ENCODE measurements at regions not wholly inside any gene's neighbourhood (a gene's known extent, or its start where the extent isn't known, plus 50 kb on each side); places are given as distances from the start of the nearest gene placed in this dataset.

DNA sequence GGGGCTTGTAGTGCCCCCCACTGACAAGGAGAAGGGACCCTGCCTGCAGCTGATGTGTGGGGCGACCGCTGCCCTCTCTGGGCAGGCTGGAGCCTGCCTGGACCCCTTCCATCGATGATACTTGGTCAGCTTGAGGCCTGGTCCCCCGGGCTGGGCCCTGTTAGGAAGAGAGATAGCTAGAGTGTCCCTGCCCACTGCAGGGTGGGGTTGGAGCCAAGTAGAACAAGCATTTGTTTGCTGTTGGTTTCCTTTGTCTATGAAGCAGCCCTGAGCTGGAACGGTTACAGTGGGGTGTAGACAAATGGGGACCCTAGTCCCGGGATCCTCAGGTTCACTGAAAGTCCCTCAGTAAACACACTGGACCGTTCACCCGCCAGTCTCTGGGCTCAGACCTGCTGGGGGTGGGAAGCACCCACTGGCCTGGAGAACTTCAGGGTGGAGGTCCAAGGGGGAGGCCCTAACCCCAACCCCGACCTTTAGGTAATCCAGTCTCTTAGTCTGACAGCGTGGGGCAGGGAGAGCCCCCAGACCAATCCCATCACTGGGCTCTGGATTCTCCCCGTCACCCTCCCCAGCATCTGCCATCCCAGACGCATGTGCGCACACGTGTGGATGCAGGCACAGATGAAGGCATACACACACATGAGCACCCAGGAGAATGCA, 204.8 kb upstream of the ZNF536 start:
- Histone ChIP-seq H3K36me3 (ENCODE audit: control insufficient read depth in 2 of 2, insufficient read depth in 2 of 2, low read length in 1 of 2) (no peaks in the 10 kb centered on the region), H3K9ac (ENCODE audit: control insufficient read depth, insufficient read depth, low read length) (no peak overlapping the region), H3K4me2 (ENCODE audit: control insufficient read depth, insufficient read depth) (no peak overlapping the region), H3K9me3 (replicated peaks; ENCODE audit: control insufficient read depth, insufficient read depth, low read length) (no peaks in the 10 kb centered on the region), H2AFZ (ENCODE audit: control insufficient read depth, low read depth, low read length) (no peak overlapping the region), H3K27ac (ENCODE audit: control insufficient read depth, insufficient read depth) (no peak overlapping the region), H3K4me1 (ENCODE audit: control insufficient read depth, insufficient read depth, low read length) (no peaks in the 10 kb centered on the region), H3K27me3 (replicated peaks in 1 of 2; ENCODE audit: control insufficient read depth in 2 of 2, insufficient read depth in 2 of 2, low read length in 1 of 2) (no peaks in the 10 kb centered on the region), H4K20me1 (ENCODE audit: control insufficient read depth, insufficient read depth) (no peaks in the 10 kb centered on the region), H3K4me3 (no peak overlapping the region), H3K79me2 (ENCODE audit: control insufficient read depth, insufficient read depth, low read length) (no peaks in the 10 kb centered on the region)
- 24% methylated on average over 14 of the region's 14 CpGs for WGBS (ENCODE audit: insufficient coverage, insufficient replicate concordance, low lambda C conversion rate, missing lambda C conversion rate)
- DNase-seq (ENCODE audit: low read depth, low spot score) (no peak), FAIRE-seq (no peak), ATAC-seq (no peak)
- ChIA-PET CTCF (no interaction called here), RAD21 (ENCODE audit: unreplicated experiment) (no interaction called here), POLR2A (no interaction called here), SMC1A (ENCODE audit: uncharacterized antibody, unreplicated experiment) (no interaction called here)
- BruUV-seq (replicated peaks), result no TSS peak
- TF ChIP-seq, protein P1, sequence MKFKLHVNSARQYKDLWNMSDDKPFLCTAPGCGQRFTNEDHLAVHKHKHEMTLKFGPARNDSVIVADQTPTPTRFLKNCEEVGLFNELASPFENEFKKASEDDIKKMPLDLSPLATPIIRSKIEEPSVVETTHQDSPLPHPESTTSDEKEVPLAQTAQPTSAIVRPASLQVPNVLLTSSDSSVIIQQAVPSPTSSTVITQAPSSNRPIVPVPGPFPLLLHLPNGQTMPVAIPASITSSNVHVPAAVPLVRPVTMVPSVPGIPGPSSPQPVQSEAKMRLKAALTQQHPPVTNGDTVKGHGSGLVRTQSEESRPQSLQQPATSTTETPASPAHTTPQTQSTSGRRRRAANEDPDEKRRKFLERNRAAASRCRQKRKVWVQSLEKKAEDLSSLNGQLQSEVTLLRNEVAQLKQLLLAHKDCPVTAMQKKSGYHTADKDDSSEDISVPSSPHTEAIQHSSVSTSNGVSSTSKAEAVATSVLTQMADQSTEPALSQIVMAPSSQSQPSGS (IDR thresholded peaks at IDR 0.05; ENCODE audit: low read length), result no peak
- TF ChIP-seq NR2C2 (IDR thresholded peaks at IDR 0.05; ENCODE audit: borderline replicate concordance, control insufficient read depth, insufficient read length, low read depth), result no peak
- TF ChIP-seq, protein P2, sequence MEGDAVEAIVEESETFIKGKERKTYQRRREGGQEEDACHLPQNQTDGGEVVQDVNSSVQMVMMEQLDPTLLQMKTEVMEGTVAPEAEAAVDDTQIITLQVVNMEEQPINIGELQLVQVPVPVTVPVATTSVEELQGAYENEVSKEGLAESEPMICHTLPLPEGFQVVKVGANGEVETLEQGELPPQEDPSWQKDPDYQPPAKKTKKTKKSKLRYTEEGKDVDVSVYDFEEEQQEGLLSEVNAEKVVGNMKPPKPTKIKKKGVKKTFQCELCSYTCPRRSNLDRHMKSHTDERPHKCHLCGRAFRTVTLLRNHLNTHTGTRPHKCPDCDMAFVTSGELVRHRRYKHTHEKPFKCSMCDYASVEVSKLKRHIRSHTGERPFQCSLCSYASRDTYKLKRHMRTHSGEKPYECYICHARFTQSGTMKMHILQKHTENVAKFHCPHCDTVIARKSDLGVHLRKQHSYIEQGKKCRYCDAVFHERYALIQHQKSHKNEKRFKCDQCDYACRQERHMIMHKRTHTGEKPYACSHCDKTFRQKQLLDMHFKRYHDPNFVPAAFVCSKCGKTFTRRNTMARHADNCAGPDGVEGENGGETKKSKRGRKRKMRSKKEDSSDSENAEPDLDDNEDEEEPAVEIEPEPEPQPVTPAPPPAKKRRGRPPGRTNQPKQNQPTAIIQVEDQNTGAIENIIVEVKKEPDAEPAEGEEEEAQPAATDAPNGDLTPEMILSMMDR (IDR thresholded peaks at IDR 0.05 in 2 of 3, conservative IDR thresholded peaks at IDR 0.05 in 1 of 3; ENCODE audit: control insufficient read depth in 2 of 3, extremely low read depth in 1 of 3, insufficient read depth in 1 of 3, low read depth in 3 of 3, low read length in 3 of 3), result no peak
- TF ChIP-seq, protein P3, sequence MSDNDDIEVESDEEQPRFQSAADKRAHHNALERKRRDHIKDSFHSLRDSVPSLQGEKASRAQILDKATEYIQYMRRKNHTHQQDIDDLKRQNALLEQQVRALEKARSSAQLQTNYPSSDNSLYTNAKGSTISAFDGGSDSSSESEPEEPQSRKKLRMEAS (IDR thresholded peaks at IDR 0.05; ENCODE audit: low read depth, low read length), result no peak
- TF ChIP-seq, protein P4, sequence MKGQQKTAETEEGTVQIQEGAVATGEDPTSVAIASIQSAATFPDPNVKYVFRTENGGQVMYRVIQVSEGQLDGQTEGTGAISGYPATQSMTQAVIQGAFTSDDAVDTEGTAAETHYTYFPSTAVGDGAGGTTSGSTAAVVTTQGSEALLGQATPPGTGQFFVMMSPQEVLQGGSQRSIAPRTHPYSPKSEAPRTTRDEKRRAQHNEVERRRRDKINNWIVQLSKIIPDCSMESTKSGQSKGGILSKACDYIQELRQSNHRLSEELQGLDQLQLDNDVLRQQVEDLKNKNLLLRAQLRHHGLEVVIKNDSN (IDR thresholded peaks at IDR 0.05; ENCODE audit: borderline replicate concordance, extremely low read length, insufficient read depth, low read depth, low read length), result no peak
- no peak for TF ChIP-seq HCFC1 (IDR thresholded peaks at IDR 0.05; ENCODE audit: low read length)
- TF ChIP-seq YBX1 (IDR thresholded peaks at IDR 0.05), result no peak
- TF ChIP-seq CREB1 (IDR thresholded peaks at IDR 0.05; ENCODE audit: low read depth), result no peak
- in situ Hi-C loops (cut with MboI), result no loop called here
- intact Hi-C loops (cut with micrococcal nuclease; ENCODE audit: unreplicated experiment), result no loop called here
